Transverse colon (tissue), 4 donors: ENCODE measurements at regions not wholly inside any gene's neighbourhood (a gene's known extent, or its start where the extent isn't known, plus 50 kb on each side); places are given as distances from the start of the nearest gene placed in this dataset.
A peak's percentile ranks its signal among the peaks of the same experiment; 100 is the strongest.

Experiments
- DNase-seq: peaks from one replicate; pipeline ENCODE4 v3.0.0-alpha.2; 2019
- H3K27ac ChIP-seq, 4 donors: fragments of 200-600 bp; sonication (generic); 2 replicates each; pipeline ENCODE4 v1.5.1; 2016 to 2018; ENCODE audit warnings: inconsistent platforms in 4 of 4
- H3K27me3 ChIP-seq: fragments of 200-600 bp; sonication (generic); 2 replicates; pipeline ENCODE4 v1.5.1; 2017; ENCODE audit warnings: inconsistent platforms
- H3K36me3 ChIP-seq, 4 donors: fragments of 200-600 bp; sonication (generic); 2 replicates each; pipeline ENCODE4 v1.5.1; 2017 to 2019; ENCODE audit warnings: inconsistent platforms in 4 of 4
- H3K4me1 ChIP-seq, 4 donors: fragments of 200-600 bp; sonication (generic); 2 replicates each; pipeline ENCODE4 v1.5.1; 2017 to 2020; ENCODE audit warnings: inconsistent platforms in 4 of 4
- H3K4me3 ChIP-seq, 4 donors: fragments of 200-600 bp; sonication (generic); 1 replicate in 1 of 4; 2 replicates in 3 of 4; pipeline versions ENCODE4 v1.5.1 to v1.6.1; 2017 to 2019; ENCODE audit warnings: inconsistent platforms in 4 of 4
- H3K9me3 ChIP-seq, 2 donors: fragments of 200-600 bp; sonication (generic); 2 replicates each; pipeline ENCODE4 v1.5.1; 2017 to 2019; ENCODE audit warnings: inconsistent platforms in 2 of 2
- CTCF ChIP-seq, 5 experiments: fragments of 200-600 bp in 3 of 5; fragments of 450-650 bp in 2 of 5; sonication (generic) in 3 of 5; IDR thresholded peaks; 1 replicate in 2 of 5; 2 replicates in 3 of 5; pipeline ENCODE4 v1.5.1; 2016 to 2017; ENCODE audit warnings: antibody characterized with exemption in 5 of 5, inconsistent platforms in 3 of 5, mild to moderate bottlenecking in 2 of 5, moderate library complexity in 1 of 5
- EP300 ChIP-seq: sonication (generic); formaldehyde crosslinking; IDR thresholded peaks from one replicate; pipeline ENCODE4 v1.6.1; 2017; ENCODE audit warnings: antibody characterized with exemption, low read depth
- POLR2A ChIP-seq: fragments of 450-650 bp; IDR thresholded peaks from one replicate; pipeline ENCODE4 v1.6.1; 2016; ENCODE audit warnings: antibody characterized with exemption, mild to moderate bottlenecking, moderate library complexity
- POLR2AphosphoS5 ChIP-seq, 3 donors: sonication (generic); formaldehyde crosslinking; IDR thresholded peaks; one replicate each; pipeline ENCODE4 v1.6.1; 2016; ENCODE audit warnings: antibody characterized with exemption in 3 of 3
- WGBS, 2 donors: methylation state at CpG; one replicate each; pipeline ENCODE4 v1.1.5; 2018; ENCODE audit warnings: low coverage in 1 of 2; 5-methylcytosine and 5-hydroxymethylcytosine counted together
- in situ Hi-C, 4 donors: fragments of 200-750 bp; cut with MboI; loops; one replicate each; pipeline versions ENCODE4 v1.15.0 to v1.15.1; 2017; ENCODE audit warnings: low sequenced_read_pairs in 3 of 4, low pct_ligation_motif_present in 1 of 4, low pct_unique_long_range_greater_than_20kb in 1 of 4
- intact Hi-C: fragments of 100-400 bp; cut with DNase I; formaldehyde crosslinking; loops from one replicate; pipeline ENCODE4 v1.15.1; 2023; ENCODE audit warnings: low total_unique reads

- Histone ChIP-seq H3K36me3 (no peaks in the 10 kb centered on the region), H3K4me3 (peak overlapping the region; percentile 4 to 42 (median 9)), H3K27ac (peak overlapping the region; percentile 33 to 54 (median 38)), H3K9me3 (no peaks in the 10 kb centered on the region), H3K4me1 (peaks cover 0 to 19% (median 8%) of the 10 kb centered on the region in 4 donors), H3K27me3 (no peaks in the 10 kb centered on the region)
- 18 to 26% methylated on average over 3 to 18 of the region's 18 CpGs for WGBS, 2 donors
- no peak for TF ChIP-seq POLR2A
- TF ChIP-seq EP300: no peak
- TF ChIP-seq POLR2AphosphoS5 (IDR thresholded peaks at IDR 0.05): peak in 2 of 3 donors; percentile 17 to 32
- in situ Hi-C loops (no loop called here), intact Hi-C loops (no loop called here)
- DNase-seq: peak; percentile 21
Measured at GRCh38 chr21:16588433-16588860, 858.7 kb downstream of the USP25 start.

GRCh38 chr21:16589006-16589898, 859.5 kb downstream of the USP25 start:
- in situ Hi-C loops: no loop called here
- Histone ChIP-seq H3K27me3 (no peaks in the 10 kb centered on the region), H3K9me3 (no peaks in the 10 kb centered on the region), H3K27ac (no peak overlapping the region), H3K36me3 (no peaks in the 10 kb centered on the region), H3K4me1 (peaks cover 0 to 19% (median 8%) of the 10 kb centered on the region in 4 donors), H3K4me3 (peak overlapping the region in 1 of 4 donors; percentile 42)
- DNase-seq: no peak
- TF ChIP-seq POLR2A: no peak
- TF ChIP-seq CTCF (IDR thresholded peaks at IDR 0.05): no peak
- TF ChIP-seq EP300: no peak
- intact Hi-C loops: no loop called here
- WGBS, 2 donors: 84 to 85% methylated on average over 7 of the region's 7 CpGs

- no peak for DNase-seq
- 63 to 69% methylated on average over 5 of the region's 5 CpGs for WGBS, 2 donors
- H3K9me3 ChIP-seq: no peaks in the 10 kb centered on the region
- H3K4me3 ChIP-seq: no peak overlapping the region
- H3K36me3 ChIP-seq: no peaks in the 10 kb centered on the region
- in situ Hi-C loops (no loop called here), intact Hi-C loops (no loop called here)
- TF ChIP-seq EP300 (no peak), POLR2A (no peak), CTCF (IDR thresholded peaks at IDR 0.05) (no peak), POLR2AphosphoS5 (IDR thresholded peaks at IDR 0.05) (no peak)
- no peaks in the 10 kb centered on the region for H3K27me3 ChIP-seq
- H3K27ac ChIP-seq: no peak overlapping the region
- peaks cover 0 to 19% (median 8%) of the 10 kb centered on the region in 4 donors for H3K4me1 ChIP-seq
Measured at GRCh38 chr21:16590186-16590585, 860.4 kb downstream of the USP25 start.

GRCh38 chr21:16590641-16591292, 861.0 kb downstream of the USP25 start:
- no peaks in the 10 kb centered on the region for H3K9me3 ChIP-seq
- in situ Hi-C loops (no loop called here), intact Hi-C loops (no loop called here)
- H3K4me3 ChIP-seq: no peak overlapping the region
- H3K27ac ChIP-seq: no peak overlapping the region
- H3K36me3 ChIP-seq: no peaks in the 10 kb centered on the region
- 27 to 52% methylated on average over 5 of the region's 5 CpGs for WGBS, 2 donors
- DNase-seq: no peak
- H3K4me1 ChIP-seq: peaks cover 0 to 19% (median 8%) of the 10 kb centered on the region in 4 donors
- TF ChIP-seq POLR2AphosphoS5 (IDR thresholded peaks at IDR 0.05) (no peak), EP300 (no peak), CTCF (IDR thresholded peaks at IDR 0.05) (no peak), POLR2A (no peak)
- H3K27me3 ChIP-seq: no peaks in the 10 kb centered on the region
